Breast epithelium (tissue), 4 donors: ENCODE measurements at regions not wholly inside any gene's neighbourhood (a gene's known extent, or its start where the extent isn't known, plus 50 kb on each side); places are given as distances from the start of the nearest gene placed in this dataset.

ENCODE experiments used
- DNase-seq, 2 donors: peaks; one replicate each; pipeline ENCODE4 v3.0.0-alpha.2; 2019; ENCODE audit warnings: low spot score in 2 of 2
- H3K27ac ChIP-seq, 2 donors: fragments of 200-600 bp; sonication (generic) in 1 of 2; one replicate each; pipeline ENCODE4 v1.5.1; 2016 to 2019; ENCODE audit warnings: mild to moderate bottlenecking in 1 of 2
- H3K27me3 ChIP-seq, 2 donors: fragments of 200-600 bp; sonication (generic) in 1 of 2; one replicate each; pipeline versions ENCODE4 v1.5.1 to v1.6.0; 2017 to 2019; ENCODE audit warnings: control low read depth in 1 of 2, mild to moderate bottlenecking in 1 of 2
- H3K36me3 ChIP-seq: fragments of 200-600 bp; one replicate; pipeline ENCODE4 v1.5.1; 2019
- H3K4me1 ChIP-seq, 2 donors: fragments of 200-600 bp; sonication (generic); one replicate each; pipeline ENCODE4 v1.5.1; 2016 to 2019; ENCODE audit warnings: control low read depth in 1 of 2
- H3K4me3 ChIP-seq, 3 donors: fragments of 200-600 bp; sonication (generic); 1 replicate in 2 of 3; 2 replicates in 1 of 3; pipeline ENCODE4 v1.5.1; 2016 to 2019; ENCODE audit warnings: mild to moderate bottlenecking in 3 of 3, moderate library complexity in 2 of 3
- H3K9me3 ChIP-seq, 2 donors: fragments of 200-600 bp; sonication (generic) in 1 of 2; one replicate each; pipeline ENCODE4 v1.5.1; 2016 to 2019; ENCODE audit warnings: control low read depth in 1 of 2
- POLR2A ChIP-seq: fragments of 450-650 bp; IDR thresholded peaks from one replicate; pipeline ENCODE4 v1.6.1; 2016; ENCODE audit warnings: antibody characterized with exemption, mild to moderate bottlenecking, moderate library complexity
- POLR2AphosphoS5 ChIP-seq, 3 donors: sonication (generic); formaldehyde crosslinking; IDR thresholded peaks; one replicate each; pipeline ENCODE4 v1.6.1; 2017; ENCODE audit warnings: antibody characterized with exemption in 3 of 3
- intact Hi-C: fragments of 100-400 bp; cut with DNase I; formaldehyde crosslinking; loops from one replicate; pipeline ENCODE4 v1.15.1; 2023; ENCODE audit warnings: low total_unique reads
- TF ChIP-seq, protein P1 (sequence below), 3 donors: fragments of 450-650 bp; IDR thresholded peaks; one replicate each; pipeline ENCODE4 v1.5.1; 2016 to 2017; ENCODE audit warnings: antibody characterized with exemption in 3 of 3, mild to moderate bottlenecking in 3 of 3, moderate library complexity in 3 of 3

DNA sequence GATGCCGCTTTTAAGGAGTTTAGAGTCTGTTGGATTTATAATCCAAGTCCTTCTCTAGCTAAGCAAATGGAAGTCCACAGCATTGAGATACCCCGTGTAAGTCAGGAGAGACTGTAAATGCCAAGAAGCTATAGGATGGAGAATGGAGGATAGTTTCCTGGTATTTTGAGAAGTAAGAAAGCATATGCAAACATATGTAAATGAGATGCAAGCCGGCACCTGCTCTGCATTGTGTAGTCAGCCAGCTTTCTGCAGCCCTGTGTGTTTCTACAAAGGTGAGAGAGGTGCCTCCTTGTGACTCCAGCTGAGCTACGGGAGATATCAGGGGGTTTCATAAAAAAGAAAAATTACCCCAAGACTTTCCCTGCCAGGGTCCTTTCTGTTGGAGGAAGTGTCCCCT is 176.3 kb downstream of the RPS24 start:
- Histone ChIP-seq H3K4me1 (no peaks in the 10 kb centered on the region), H3K27ac (no peak overlapping the region), H3K9me3 (no peaks in the 10 kb centered on the region), H3K4me3 (no peak overlapping the region), H3K36me3 (no peaks in the 10 kb centered on the region), H3K27me3 (no peaks in the 10 kb centered on the region)
- intact Hi-C loops, result no loop called here
- no peak for TF ChIP-seq POLR2AphosphoS5 (IDR thresholded peaks at IDR 0.05)
- no peak for TF ChIP-seq POLR2A
- TF ChIP-seq, protein P1, sequence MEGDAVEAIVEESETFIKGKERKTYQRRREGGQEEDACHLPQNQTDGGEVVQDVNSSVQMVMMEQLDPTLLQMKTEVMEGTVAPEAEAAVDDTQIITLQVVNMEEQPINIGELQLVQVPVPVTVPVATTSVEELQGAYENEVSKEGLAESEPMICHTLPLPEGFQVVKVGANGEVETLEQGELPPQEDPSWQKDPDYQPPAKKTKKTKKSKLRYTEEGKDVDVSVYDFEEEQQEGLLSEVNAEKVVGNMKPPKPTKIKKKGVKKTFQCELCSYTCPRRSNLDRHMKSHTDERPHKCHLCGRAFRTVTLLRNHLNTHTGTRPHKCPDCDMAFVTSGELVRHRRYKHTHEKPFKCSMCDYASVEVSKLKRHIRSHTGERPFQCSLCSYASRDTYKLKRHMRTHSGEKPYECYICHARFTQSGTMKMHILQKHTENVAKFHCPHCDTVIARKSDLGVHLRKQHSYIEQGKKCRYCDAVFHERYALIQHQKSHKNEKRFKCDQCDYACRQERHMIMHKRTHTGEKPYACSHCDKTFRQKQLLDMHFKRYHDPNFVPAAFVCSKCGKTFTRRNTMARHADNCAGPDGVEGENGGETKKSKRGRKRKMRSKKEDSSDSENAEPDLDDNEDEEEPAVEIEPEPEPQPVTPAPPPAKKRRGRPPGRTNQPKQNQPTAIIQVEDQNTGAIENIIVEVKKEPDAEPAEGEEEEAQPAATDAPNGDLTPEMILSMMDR (IDR thresholded peaks at IDR 0.05), result no peak
- no peak for DNase-seq

DNA sequence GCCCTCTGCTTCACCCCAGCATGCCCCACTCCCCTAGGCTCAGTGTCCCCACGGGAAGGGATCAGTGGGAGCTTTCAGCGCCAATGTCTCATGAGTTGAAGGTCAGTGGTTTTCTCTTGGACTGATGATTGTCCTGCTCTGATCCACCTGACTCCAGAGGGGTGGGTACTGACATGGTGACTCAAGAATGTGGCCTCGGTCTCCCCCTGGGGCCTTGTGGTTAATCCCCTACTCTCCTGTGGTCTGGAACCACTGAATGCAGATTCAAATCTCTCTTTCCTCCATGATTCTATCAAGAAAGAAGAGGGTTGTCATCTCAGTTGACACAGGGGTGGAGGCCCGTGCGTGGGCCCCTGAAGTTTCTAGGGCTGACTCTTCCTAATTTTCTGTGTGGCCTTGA is 176.9 kb downstream of the RPS24 start:
- H3K27me3 ChIP-seq, result no peaks in the 10 kb centered on the region
- no peaks in the 10 kb centered on the region for H3K4me1 ChIP-seq
- no peak for TF ChIP-seq POLR2AphosphoS5 (IDR thresholded peaks at IDR 0.05)
- TF ChIP-seq, protein P1 (IDR thresholded peaks at IDR 0.05), result no peak
- TF ChIP-seq POLR2A, result no peak
- no peak for DNase-seq
- intact Hi-C loops, result no loop called here
- H3K4me3 ChIP-seq, result no peak overlapping the region
- no peaks in the 10 kb centered on the region for H3K36me3 ChIP-seq
- H3K9me3 ChIP-seq, result no peaks in the 10 kb centered on the region
- no peak overlapping the region for H3K27ac ChIP-seq

DNA sequence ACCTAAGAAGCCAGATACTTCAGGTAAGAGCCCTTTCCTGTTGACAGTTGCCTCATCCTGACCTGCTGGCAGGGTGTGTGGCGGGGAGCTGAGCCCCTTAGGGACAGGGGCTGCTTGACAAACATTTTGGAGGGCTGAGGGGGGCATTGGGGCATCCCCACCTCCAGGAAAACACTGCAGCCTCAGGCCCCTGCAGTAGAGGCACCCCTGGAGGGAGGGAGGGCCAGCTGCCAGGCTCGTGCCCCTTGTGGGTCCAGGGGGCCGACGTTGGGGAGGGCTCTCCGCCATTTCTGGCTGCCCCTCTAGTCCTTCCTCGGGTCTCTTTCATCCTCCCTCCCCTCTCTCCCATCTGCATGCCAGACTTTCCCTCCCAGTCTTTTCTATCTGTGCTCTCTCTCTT is 177.3 kb downstream of the RPS24 start:
- no peak overlapping the region for H3K27ac ChIP-seq
- H3K4me3 ChIP-seq, result no peak overlapping the region
- no peaks in the 10 kb centered on the region for H3K4me1 ChIP-seq
- H3K27me3 ChIP-seq, result no peaks in the 10 kb centered on the region
- no peaks in the 10 kb centered on the region for H3K36me3 ChIP-seq
- intact Hi-C loops, result no loop called here
- TF ChIP-seq, protein P1 (IDR thresholded peaks at IDR 0.05), result no peak
- TF ChIP-seq POLR2A, result no peak
- TF ChIP-seq POLR2AphosphoS5 (IDR thresholded peaks at IDR 0.05), result no peak
- DNase-seq, result no peak
- no peaks in the 10 kb centered on the region for H3K9me3 ChIP-seq

DNA sequence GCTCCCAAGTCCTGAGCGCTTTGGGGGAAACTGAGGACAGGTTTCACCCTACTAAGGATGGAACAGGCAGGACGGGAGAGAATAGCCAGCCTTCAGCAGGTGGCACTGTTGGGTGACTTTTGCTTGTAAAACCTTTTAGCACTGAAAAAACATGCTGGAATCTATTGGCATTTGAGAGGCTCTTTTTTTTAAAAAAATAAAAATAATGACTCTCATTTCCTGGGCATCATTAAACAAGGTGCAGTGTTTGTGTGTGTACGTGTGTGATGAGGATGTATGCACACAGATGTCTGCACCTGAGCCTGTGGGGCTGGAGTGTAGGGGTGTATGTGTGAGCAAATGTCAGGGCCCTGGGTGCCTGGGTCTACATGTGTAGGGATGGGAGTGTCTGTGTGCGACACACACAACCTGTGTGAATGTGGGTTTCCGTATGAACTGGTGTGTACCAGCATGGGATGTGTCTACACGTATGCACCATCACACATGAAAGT is 177.9 kb downstream of the RPS24 start:
- TF ChIP-seq POLR2AphosphoS5 (IDR thresholded peaks at IDR 0.05) (no peak), POLR2A (no peak)
- TF ChIP-seq, protein P1 (IDR thresholded peaks at IDR 0.05), result peak in 2 of 3 donors; percentile 29 to 38
- no peaks in the 10 kb centered on the region for H3K9me3 ChIP-seq
- no peaks in the 10 kb centered on the region for H3K36me3 ChIP-seq
- intact Hi-C loops, result no loop called here
- no peak overlapping the region for H3K27ac ChIP-seq
- no peak overlapping the region for H3K4me3 ChIP-seq
- no peak for DNase-seq
- H3K27me3 ChIP-seq, result no peaks in the 10 kb centered on the region
- H3K4me1 ChIP-seq, result no peaks in the 10 kb centered on the region

DNA sequence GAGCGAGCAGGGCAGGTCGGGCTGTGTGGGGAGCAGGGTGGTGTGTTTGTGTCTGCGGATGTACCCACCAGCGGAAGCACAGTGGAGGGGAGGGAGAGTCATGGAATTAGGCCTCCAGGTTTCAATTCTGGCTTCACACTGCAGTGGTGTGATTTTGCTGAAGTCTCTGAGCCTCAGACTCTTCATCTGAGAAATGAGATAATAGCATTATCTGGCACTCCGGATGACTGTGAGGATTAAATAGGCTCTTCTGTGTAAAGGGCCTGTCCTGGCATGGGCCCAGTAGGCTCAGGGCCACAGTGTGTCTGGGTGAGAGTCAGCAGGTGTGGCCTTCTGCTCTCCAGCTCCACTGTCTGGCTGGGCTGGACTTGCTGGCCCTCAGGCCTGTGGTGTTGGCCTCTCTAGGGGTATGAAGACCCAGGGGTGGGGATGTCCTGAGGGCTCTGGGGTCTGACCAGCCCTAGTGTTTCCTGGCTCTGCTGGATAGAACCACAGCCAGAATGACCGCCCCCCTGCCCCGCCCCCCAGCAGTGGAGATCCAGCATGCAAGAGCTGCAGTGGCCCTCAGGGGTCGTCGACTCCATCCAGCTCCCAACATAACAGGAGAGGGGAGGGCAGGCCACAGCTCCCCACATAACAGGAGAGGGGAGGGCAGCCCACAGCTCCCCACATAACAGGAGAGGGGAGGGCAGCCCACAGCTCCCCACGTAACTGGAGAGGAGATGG is 178.6 kb downstream of the RPS24 start:
- Histone ChIP-seq H3K27ac (no peak overlapping the region), H3K36me3 (no peaks in the 10 kb centered on the region), H3K4me1 (no peaks in the 10 kb centered on the region), H3K4me3 (no peak overlapping the region), H3K27me3 (no peaks in the 10 kb centered on the region), H3K9me3 (no peaks in the 10 kb centered on the region)
- TF ChIP-seq POLR2A, result no peak
- TF ChIP-seq POLR2AphosphoS5 (IDR thresholded peaks at IDR 0.05), result no peak
- TF ChIP-seq, protein P1 (IDR thresholded peaks at IDR 0.05), result no peak
- intact Hi-C loops, result no loop called here
- no peak for DNase-seq
